Fibroblast of villous mesenchyme (primary cell): ENCODE measurements at regions not wholly inside any gene's neighbourhood (a gene's known extent, or its start where the extent isn't known, plus 50 kb on each side); places are given as distances from the start of the nearest gene placed in this dataset.

Source experiments
- DNase-seq: peaks from one replicate; pipeline ENCODE4 v3.0.0-alpha.2; 2010; ENCODE audit warnings: low read depth
- H3K4me3 ChIP-seq: 2 replicates; pipeline ENCODE4 v1.5.1; 2011; ENCODE audit warnings: low read depth, mild to moderate bottlenecking, low read length
- TF ChIP-seq, protein P1 (sequence below): IDR thresholded peaks from 2 replicates; pipeline ENCODE4 v1.5.1; 2012; ENCODE audit warnings: low read depth, mild to moderate bottlenecking, low read length; ENCODE audit not compliant: insufficient read depth

DNA sequence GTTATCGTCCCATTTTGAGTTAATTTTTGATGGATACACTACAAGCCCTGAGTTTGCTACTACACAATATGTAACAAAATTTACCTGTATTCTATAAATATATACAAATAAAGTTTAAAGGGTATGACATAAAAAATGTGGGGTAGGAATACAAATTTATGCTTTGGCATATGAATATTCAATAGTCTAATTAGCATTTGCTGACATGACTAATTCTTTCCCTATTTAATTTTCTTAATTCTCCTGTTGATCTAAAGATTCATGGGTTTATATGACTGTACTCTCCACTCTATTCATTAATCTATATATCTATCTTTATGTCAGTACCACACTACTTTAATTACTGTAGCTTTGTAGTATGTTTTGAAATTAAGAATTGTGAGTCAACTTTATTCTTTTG lies 1840.7 kb upstream of the FLRT2 start:
- TF ChIP-seq, protein P1, sequence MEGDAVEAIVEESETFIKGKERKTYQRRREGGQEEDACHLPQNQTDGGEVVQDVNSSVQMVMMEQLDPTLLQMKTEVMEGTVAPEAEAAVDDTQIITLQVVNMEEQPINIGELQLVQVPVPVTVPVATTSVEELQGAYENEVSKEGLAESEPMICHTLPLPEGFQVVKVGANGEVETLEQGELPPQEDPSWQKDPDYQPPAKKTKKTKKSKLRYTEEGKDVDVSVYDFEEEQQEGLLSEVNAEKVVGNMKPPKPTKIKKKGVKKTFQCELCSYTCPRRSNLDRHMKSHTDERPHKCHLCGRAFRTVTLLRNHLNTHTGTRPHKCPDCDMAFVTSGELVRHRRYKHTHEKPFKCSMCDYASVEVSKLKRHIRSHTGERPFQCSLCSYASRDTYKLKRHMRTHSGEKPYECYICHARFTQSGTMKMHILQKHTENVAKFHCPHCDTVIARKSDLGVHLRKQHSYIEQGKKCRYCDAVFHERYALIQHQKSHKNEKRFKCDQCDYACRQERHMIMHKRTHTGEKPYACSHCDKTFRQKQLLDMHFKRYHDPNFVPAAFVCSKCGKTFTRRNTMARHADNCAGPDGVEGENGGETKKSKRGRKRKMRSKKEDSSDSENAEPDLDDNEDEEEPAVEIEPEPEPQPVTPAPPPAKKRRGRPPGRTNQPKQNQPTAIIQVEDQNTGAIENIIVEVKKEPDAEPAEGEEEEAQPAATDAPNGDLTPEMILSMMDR, result no peak
- no peak for DNase-seq
- no peak overlapping the region for H3K4me3 ChIP-seq

DNA sequence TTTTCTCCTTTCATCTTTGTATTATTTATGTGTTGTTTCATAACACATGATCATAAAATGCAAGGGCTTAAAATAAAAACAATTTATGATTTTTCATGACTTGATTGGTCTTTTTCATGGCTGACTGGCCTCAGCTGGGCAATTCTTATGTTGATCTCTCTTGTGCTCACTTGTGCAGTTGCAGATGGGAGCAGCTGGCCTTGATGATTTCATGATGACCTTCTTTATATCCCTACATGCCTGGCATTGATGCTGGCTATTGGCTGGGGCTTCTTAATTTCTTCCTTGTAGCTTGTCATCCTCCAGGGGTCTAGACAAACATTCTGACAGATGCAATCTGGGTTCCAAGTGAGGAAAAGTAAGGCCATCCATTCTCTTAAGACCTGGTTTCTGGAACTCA lies 1832.8 kb upstream of the FLRT2 start:
- TF ChIP-seq, protein P1, result no peak

DNA sequence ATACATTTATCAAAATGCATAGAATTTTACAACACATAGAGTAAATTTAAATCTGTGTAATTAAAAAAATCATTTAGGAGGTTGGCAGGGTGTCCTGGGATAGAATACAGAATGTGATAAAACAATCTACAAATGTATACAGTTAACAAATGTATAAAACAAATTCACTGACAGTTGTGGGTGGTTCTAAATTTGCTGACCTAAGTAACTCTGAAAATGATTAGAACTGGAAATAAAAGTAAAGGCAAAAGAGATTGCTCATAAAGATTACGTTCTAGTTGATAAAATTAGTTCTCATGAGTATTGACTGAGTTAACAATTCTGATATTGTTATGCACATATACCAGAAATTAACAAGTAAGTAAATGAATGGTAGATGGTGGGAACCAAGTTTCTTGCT lies 1827.3 kb upstream of the FLRT2 start:
- no peak overlapping the region for H3K4me3 ChIP-seq
- TF ChIP-seq, protein P1, result no peak

More for the DNA sequence above, 1832.8 kb upstream of the FLRT2 start:
- no peak for DNase-seq
- H3K4me3 ChIP-seq, result no peak overlapping the region

DNA sequence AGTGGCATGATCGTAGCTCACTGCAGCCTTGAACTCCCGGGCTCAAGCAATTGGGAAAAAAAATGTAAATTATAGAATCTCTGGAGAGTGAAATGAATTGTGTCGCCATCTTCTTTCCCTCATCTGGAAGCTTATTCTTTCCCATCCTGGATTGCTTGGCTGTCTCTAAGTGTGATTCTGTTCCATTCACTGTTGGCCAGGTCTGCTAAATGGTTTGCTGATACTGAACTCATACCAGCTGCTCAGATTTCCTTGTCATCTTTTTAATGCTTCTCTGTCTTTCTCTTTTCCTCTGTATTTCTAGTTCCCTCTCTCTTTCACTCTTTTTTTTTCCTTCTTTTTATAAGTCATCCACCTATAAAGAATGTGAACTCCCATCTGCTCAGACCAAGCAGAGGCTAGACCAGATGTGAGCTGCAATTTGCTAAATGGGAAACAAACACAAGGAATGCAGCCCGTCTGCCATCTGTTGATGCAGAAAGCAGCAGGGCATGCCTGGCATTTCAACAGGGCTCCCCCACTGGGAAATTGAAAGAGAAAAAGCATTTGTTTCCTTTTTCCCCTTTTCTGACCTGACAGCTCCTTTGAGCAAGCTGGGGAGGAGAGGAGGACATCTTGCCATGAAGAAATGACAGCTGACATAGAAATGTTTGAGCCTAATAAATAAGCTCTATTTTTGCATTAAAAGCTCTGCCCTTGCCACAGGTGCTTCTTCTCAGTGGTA lies 1823.6 kb upstream of the FLRT2 start:
- DNase-seq, result no peak
- TF ChIP-seq, protein P1, result no peak

More for the DNA sequence above, 1827.3 kb upstream of the FLRT2 start:
- no peak for DNase-seq

DNA sequence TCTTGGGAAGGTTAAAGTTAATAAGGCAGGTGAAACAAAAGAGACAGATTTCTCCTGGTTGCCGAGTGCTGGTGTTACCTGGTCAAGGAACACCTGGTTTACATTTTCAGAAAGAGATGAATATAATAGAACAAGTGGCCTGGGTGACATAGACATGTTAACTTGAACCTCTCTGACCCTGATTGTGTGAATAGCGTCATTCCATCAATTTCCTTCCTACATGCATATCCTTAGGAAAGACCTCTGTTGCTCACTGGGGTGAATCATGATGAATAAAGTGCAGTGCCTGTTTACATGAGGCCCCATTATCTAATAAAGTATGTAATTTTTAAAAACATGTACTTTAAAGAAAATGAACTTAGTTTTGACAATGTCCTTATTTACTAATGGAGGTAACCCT lies 1822.9 kb upstream of the FLRT2 start:
- TF ChIP-seq, protein P1, result no peak
- no peak overlapping the region for H3K4me3 ChIP-seq
- no peak for DNase-seq

More for the DNA sequence above, 1823.6 kb upstream of the FLRT2 start:
- no peak overlapping the region for H3K4me3 ChIP-seq

DNA sequence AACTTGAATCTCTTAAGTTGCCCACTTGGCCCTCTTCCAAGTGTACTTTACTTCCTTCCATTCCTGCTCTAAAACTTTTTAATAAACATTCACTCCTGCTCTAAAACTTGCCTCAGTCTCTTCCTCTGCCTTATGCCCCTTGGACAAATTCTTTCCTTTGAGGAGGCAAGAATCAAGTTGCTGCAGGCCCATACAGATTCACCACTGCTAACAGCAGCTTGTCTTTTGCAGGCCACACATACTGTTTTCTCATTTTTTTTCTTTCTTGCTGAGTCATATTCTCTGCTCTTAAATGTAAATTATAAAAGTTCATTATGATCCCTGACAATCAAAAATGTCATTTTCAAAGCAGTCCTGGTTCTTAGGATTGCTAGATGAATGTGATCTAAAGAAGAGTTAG lies 1820.8 kb upstream of the FLRT2 start:
- TF ChIP-seq, protein P1, result no peak
- DNase-seq, result no peak

DNA sequence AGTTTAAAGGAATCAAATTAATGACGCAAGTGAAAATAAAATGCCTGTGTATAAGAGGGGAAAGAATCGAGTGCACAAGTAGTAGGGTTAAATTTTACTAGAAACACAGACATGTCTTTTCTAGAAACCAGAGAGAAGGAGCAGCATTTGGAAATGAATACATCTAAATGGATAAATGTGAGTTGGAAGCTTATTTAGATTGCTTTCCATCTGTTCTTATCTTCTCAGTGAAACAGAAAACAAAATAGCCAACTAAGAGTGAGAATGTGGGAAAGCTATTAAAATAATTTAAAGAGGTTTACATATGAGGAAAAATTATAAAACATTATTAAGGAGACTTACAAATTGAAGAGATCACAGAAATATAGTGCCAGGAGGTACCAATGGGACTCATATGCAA lies 1818.9 kb upstream of the FLRT2 start:
- no peak overlapping the region for H3K4me3 ChIP-seq
- DNase-seq, result no peak
- TF ChIP-seq, protein P1, result no peak

More for the DNA sequence above, 1820.8 kb upstream of the FLRT2 start:
- H3K4me3 ChIP-seq, result no peak overlapping the region
